CD14-positive monocyte (primary cell): ENCODE measurements at regions not wholly inside any gene's neighbourhood (a gene's known extent, or its start where the extent isn't known, plus 50 kb on each side); places are given as distances from the start of the nearest gene placed in this dataset.

Experiments used
- DNase-seq, 3 donors: peaks; one replicate each; pipeline ENCODE4 v3.0.0-alpha.2; 2011 to 2022
- H2AFZ ChIP-seq: 2 replicates; pipeline ENCODE4 v1.6.0; 2012; ENCODE audit warnings: mild to moderate bottlenecking, low read depth, low read length, inconsistent platforms; ENCODE audit not compliant: insufficient read depth, poor library complexity, severe bottlenecking
- H3K27ac ChIP-seq, 2 donors: 1 replicate in 1 of 2; 2 replicates in 1 of 2; pipeline ENCODE4 v1.5.1; 2012 to 2013; ENCODE audit warnings: low read length in 2 of 2, control low read depth in 1 of 2, inconsistent platforms in 1 of 2, low read depth in 1 of 2, mild to moderate bottlenecking in 1 of 2
- H3K27me3 ChIP-seq, 2 donors: one replicate each; pipeline versions ENCODE4 v1.6.0 to v1.6.1; 2011 to 2013; ENCODE audit warnings: low read length in 2 of 2; ENCODE audit not compliant: control insufficient read depth in 2 of 2, insufficient read depth in 2 of 2
- H3K36me3 ChIP-seq, 2 donors: replicated peaks in 1 of 2; 1 replicate in 1 of 2; 2 replicates in 1 of 2; pipeline versions ENCODE4 v1.5.1 to v1.6.1; 2012 to 2013; ENCODE audit warnings: low read length in 2 of 2, control low read depth in 1 of 2, inconsistent platforms in 1 of 2, mild to moderate bottlenecking in 1 of 2; ENCODE audit not compliant: insufficient read depth in 2 of 2, control insufficient read depth in 1 of 2
- H3K4me1 ChIP-seq, 2 donors: 1 replicate in 1 of 2; 2 replicates in 1 of 2; pipeline versions ENCODE4 v1.5.1 to v1.6.1; 2012 to 2013; ENCODE audit warnings: low read length in 2 of 2, control low read depth in 1 of 2, inconsistent platforms in 1 of 2, mild to moderate bottlenecking in 1 of 2, moderate library complexity in 1 of 2; ENCODE audit not compliant: insufficient read depth in 2 of 2, control insufficient read depth in 1 of 2
- H3K4me2 ChIP-seq: replicated peaks from 2 replicates; pipeline ENCODE3; 2012; ENCODE audit warnings: low read length, moderate library complexity, mild to moderate bottlenecking; ENCODE audit not compliant: poor library complexity, severe bottlenecking; ENCODE audit errors: extremely low read depth
- H3K4me3 ChIP-seq, 3 experiments: fragments of 200-600 bp in 1 of 3; sonication (generic) in 1 of 3; replicated peaks in 1 of 3; 1 replicate in 2 of 3; 2 replicates in 1 of 3; pipeline ENCODE4 v1.5.1; 2011 to 2013; ENCODE audit warnings: low read length in 3 of 3, mild to moderate bottlenecking in 3 of 3, control low read depth in 2 of 3, low read depth in 2 of 3, inconsistent platforms in 1 of 3, moderate library complexity in 1 of 3
- H3K79me2 ChIP-seq: 2 replicates; pipeline ENCODE4 v1.6.0; 2012; ENCODE audit warnings: mild to moderate bottlenecking, control low read depth, inconsistent platforms, low read length, moderate library complexity; ENCODE audit not compliant: insufficient read depth
- H3K9ac ChIP-seq: 2 replicates; pipeline ENCODE4 v1.6.0; 2017; ENCODE audit warnings: low read length, mild to moderate bottlenecking; ENCODE audit not compliant: insufficient read depth, poor library complexity, severe bottlenecking
- H3K9me3 ChIP-seq, 2 donors: replicated peaks in 1 of 2; 1 replicate in 1 of 2; 2 replicates in 1 of 2; pipeline versions ENCODE4 v1.5.1 to v1.6.1; 2012 to 2013; ENCODE audit warnings: low read length in 2 of 2, control low read depth in 1 of 2; ENCODE audit not compliant: control insufficient read depth in 1 of 2, insufficient read depth in 1 of 2
- H4K20me1 ChIP-seq: 2 replicates; pipeline ENCODE4 v1.6.0; 2012; ENCODE audit warnings: mild to moderate bottlenecking, low read length, control low read depth, moderate library complexity; ENCODE audit not compliant: insufficient read depth
- H3K27ac Mint-ChIP-seq, 7 donors: one replicate each; pipeline ENCODE4 v1.8.0; 2020; ENCODE audit warnings: mild to moderate bottlenecking in 7 of 7, mixed read lengths in 7 of 7, moderate library complexity in 6 of 7, inconsistent platforms in 2 of 7
- H3K27me3 Mint-ChIP-seq, 3 donors: one replicate each; pipeline ENCODE4 v1.8.0; 2021 to 2022; ENCODE audit warnings: low read depth in 3 of 3, mild to moderate bottlenecking in 3 of 3, mixed read lengths in 3 of 3, moderate library complexity in 3 of 3, inconsistent platforms in 1 of 3
- H3K36me3 Mint-ChIP-seq, 2 donors: one replicate each; pipeline ENCODE4 v1.8.0; 2020; ENCODE audit warnings: mixed read lengths in 2 of 2, inconsistent platforms in 1 of 2, mild to moderate bottlenecking in 1 of 2
- H3K4me1 Mint-ChIP-seq: one replicate; pipeline ENCODE4 v1.8.0; 2020; ENCODE audit warnings: mild to moderate bottlenecking, mixed read lengths
- H3K4me3 Mint-ChIP-seq, 2 donors: one replicate each; pipeline ENCODE4 v1.8.0; 2020; ENCODE audit warnings: mild to moderate bottlenecking in 2 of 2, mixed read lengths in 2 of 2, moderate library complexity in 1 of 2
- H3K9me3 Mint-ChIP-seq, 7 donors: one replicate each; pipeline ENCODE4 v1.8.0; 2020 to 2022; ENCODE audit warnings: mixed read lengths in 7 of 7, mild to moderate bottlenecking in 6 of 7, moderate library complexity in 6 of 7, inconsistent platforms in 2 of 7
- WGBS: methylation state at CpG from one replicate; pipeline ENCODE4 v1.1.5; 2013; ENCODE audit warnings: missing lambda C conversion rate; ENCODE audit not compliant: insufficient coverage; 5-methylcytosine and 5-hydroxymethylcytosine counted together
- intact Hi-C, 2 donors: fragments of 100-400 bp; cut with micrococcal nuclease; formaldehyde crosslinking; loops; one replicate each; pipeline versions ENCODE4 v1.15.0 to v1.15.1; 2023
- TF ChIP-seq, protein P1 (sequence below): fragments of 200-600 bp; IDR thresholded peaks from one replicate; pipeline ENCODE4 v1.8.0; 2022; ENCODE audit warnings: antibody characterized with exemption, mild to moderate bottlenecking

DNA sequence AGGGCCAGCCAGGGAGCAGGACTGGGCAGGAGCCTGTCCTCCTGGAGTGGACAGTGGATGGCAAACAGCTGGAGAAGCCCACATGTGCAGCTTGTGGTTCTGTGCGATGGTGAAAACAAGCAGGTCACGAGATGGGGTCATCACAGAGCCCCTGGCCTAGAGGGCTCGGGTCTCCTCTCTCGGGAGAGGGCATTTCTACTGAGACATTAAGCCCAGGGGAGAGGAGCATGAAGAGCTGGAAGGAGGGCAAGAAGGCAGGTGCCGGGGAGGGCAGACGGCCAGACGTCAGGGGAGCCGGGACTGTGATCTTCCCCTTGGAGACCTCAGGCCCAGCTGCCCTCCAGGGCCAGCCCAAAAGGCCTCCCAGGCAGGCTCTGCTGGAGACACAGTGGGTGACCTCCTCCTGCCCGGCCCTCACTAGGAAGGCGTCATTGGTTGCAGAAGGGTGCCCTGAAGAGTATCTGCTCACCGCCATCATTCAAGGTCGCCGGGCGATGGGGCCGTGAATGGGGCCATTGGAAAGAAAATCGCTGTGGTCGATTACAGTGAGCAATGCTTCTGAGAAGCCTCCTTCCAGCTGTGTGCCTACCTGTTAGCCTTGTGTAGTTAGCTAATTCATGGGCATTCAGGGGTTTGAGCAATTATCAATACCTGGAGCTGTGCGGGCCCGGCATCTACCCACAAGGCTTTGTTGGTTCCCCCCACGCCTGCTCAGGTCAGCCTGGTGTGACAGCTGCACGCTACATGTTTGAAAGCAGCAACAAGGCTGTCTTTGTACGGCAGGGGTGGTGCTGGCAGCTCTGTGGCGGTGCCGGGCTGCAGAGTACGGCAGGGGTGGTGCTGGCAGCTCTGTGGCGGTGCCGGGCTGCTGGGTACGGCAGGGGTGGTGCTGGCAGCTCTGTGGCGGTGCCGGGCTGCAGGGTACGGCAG, 72.3 kb upstream of the ACTRT2 start:
- no peak for DNase-seq
- Mint-ChIP-seq H3K36me3 (no peaks in the 10 kb centered on the region), H3K27ac (no peak overlapping the region), H3K4me1 (peaks cover 14% of the 10 kb centered on the region), H3K27me3 (peaks cover 6 to 14% (median 14%) of the 10 kb centered on the region in 3 donors), H3K9me3 (peaks cover 4 to 9% (median 7%) of the 10 kb centered on the region in 7 donors), H3K4me3 (no peak overlapping the region)
- Histone ChIP-seq H3K27me3 (peaks cover 0 to 3% of the 10 kb centered on the region in 2 donors), H3K36me3 (no peaks in the 10 kb centered on the region), H3K79me2 (no peaks in the 10 kb centered on the region), H3K9me3 (peaks cover 0 to under 1% of the 10 kb centered on the region in 2 donors), H4K20me1 (no peaks in the 10 kb centered on the region), H3K4me1 (peaks cover 6 to 14% of the 10 kb centered on the region in 2 donors), H3K4me3 (no peak overlapping the region), H3K27ac (no peak overlapping the region), H3K9ac (no peak overlapping the region), H2AFZ (no peak overlapping the region), H3K4me2 (no peak overlapping the region)
- WGBS, result 95% methylated on average over 22 of the region's 31 CpGs
- TF ChIP-seq, protein P1, sequence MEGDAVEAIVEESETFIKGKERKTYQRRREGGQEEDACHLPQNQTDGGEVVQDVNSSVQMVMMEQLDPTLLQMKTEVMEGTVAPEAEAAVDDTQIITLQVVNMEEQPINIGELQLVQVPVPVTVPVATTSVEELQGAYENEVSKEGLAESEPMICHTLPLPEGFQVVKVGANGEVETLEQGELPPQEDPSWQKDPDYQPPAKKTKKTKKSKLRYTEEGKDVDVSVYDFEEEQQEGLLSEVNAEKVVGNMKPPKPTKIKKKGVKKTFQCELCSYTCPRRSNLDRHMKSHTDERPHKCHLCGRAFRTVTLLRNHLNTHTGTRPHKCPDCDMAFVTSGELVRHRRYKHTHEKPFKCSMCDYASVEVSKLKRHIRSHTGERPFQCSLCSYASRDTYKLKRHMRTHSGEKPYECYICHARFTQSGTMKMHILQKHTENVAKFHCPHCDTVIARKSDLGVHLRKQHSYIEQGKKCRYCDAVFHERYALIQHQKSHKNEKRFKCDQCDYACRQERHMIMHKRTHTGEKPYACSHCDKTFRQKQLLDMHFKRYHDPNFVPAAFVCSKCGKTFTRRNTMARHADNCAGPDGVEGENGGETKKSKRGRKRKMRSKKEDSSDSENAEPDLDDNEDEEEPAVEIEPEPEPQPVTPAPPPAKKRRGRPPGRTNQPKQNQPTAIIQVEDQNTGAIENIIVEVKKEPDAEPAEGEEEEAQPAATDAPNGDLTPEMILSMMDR, result no peak
- intact Hi-C loops, result no loop called here

DNA sequence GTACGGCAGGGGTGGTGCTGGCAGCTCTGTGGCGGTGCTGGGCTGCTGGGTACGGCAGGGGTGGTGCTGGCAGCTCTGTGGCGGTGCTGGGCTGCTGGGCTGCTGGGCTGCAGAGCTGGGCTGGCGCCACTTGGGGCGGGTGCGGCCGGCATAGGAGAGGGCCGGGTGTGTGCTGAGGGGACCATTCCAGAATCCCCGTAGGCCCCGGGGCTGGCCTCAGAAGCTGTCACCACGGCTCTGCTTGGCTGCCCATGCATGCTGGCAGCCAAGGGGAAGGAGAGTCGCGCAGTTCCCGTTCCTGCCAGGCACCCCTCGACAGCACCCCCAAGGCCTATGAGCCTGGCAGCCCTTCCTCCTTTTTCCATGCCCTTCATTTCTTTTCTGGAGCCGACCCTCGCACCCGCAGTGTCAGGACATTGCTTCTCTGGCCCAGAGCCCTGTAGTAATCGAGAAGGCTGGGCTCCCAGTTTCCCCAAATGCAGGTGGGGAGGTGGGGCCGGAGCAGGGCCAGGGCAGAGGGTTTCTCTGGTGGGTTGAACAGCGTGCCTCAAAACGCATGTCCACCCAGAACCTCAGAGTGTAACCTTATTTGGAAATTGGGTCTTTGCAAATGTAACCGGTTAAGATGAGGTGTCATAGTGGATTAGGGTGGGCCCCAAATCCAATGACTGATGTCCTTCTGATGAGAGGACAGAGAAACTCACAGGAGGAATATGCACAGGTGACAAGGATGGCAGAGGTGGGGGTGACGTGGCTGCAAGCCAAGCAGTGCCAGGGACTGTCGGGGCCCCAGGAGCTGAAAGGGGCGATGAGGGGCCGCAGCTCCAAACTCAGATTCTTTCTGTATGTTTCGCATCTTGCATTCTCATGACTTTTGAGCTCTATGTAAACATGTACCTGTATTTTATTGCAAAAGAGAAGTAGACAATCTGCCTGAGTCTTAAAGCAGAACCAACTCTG, 71.0 kb upstream of the ACTRT2 start:
- intact Hi-C loops, result no loop called here
- H3K36me3 Mint-ChIP-seq, result peaks cover 0 to 2% of the 10 kb centered on the region in 2 donors
- H3K27me3 Mint-ChIP-seq, result peaks cover 6 to 14% (median 14%) of the 10 kb centered on the region in 3 donors
- peaks cover 0 to 3% of the 10 kb centered on the region in 2 donors for H3K27me3 ChIP-seq
- H3K36me3 ChIP-seq, result no peaks in the 10 kb centered on the region
- H3K4me1 Mint-ChIP-seq, result peaks cover 23% of the 10 kb centered on the region
- no peak overlapping the region for H3K4me3 Mint-ChIP-seq
- H3K9me3 ChIP-seq, result peaks cover 8 to 13% of the 10 kb centered on the region in 2 donors
- H3K27ac Mint-ChIP-seq, result peak overlapping the region in 1 of 7 donors; percentile 47
- peaks cover 12 to 21% (median 19%) of the 10 kb centered on the region in 7 donors for H3K9me3 Mint-ChIP-seq
- no peak overlapping the region for H3K4me3 ChIP-seq
- 92% methylated on average over 20 of the region's 29 CpGs for WGBS
- no peak overlapping the region for H3K9ac ChIP-seq
- H4K20me1 ChIP-seq, result no peaks in the 10 kb centered on the region
- peaks cover 9 to 21% of the 10 kb centered on the region in 2 donors for H3K4me1 ChIP-seq
- H3K79me2 ChIP-seq, result no peaks in the 10 kb centered on the region
- no peak overlapping the region for H2AFZ ChIP-seq
- TF ChIP-seq, protein P1, result no peak
- DNase-seq, result no peak
- no peak overlapping the region for H3K4me2 ChIP-seq
- no peak overlapping the region for H3K27ac ChIP-seq
